H7 (cell line): ENCODE measurements at regions not wholly inside any gene's neighbourhood (a gene's known extent, or its start where the extent isn't known, plus 50 kb on each side); places are given as distances from the start of the nearest gene placed in this dataset.
A peak's percentile ranks its signal among the peaks of the same experiment; 100 is the strongest.
"Not testable (repeated sequence)": the region's sequence is repeated elsewhere in the genome, so short reads cannot be mapped to it uniquely, and the experiment has no call there.

ENCODE experiments used
- DNase-seq: peaks from one replicate; pipeline ENCODE4 v3.0.0; 2012
- H3K27me3 ChIP-seq: 2 replicates; pipeline ENCODE4 v1.6.0; 2011; ENCODE audit warnings: mild to moderate bottlenecking, low read length; ENCODE audit not compliant: control insufficient read depth, insufficient read depth
- H3K36me3 ChIP-seq: replicated peaks from 2 replicates; pipeline ENCODE4 v1.5.1; 2011; ENCODE audit warnings: low read length; ENCODE audit not compliant: control insufficient read depth, insufficient read depth
- H3K4me3 ChIP-seq: 2 replicates; pipeline ENCODE4 v1.5.1; 2011; ENCODE audit warnings: low read depth, mild to moderate bottlenecking, control low read depth, low read length, moderate library complexity; ENCODE audit not compliant: insufficient read depth

GRCh38 chr2:129803871-129804270 is 175.6 kb upstream of the RAB6C start:
- no peak for DNase-seq
- Histone ChIP-seq H3K27me3 (no peaks in the 10 kb centered on the region), H3K36me3 (no peaks in the 10 kb centered on the region), H3K4me3 (no peak overlapping the region)

- Histone ChIP-seq H3K27me3 (no peaks in the 10 kb centered on the region), H3K4me3 (no peak overlapping the region), H3K36me3 (no peaks in the 10 kb centered on the region)
- no peak for DNase-seq
Measured at GRCh38 chr2:129805899-129806298, 173.6 kb upstream of the RAB6C start.

- H3K4me3 ChIP-seq: no peak overlapping the region
- peak; percentile 64 for DNase-seq
- H3K27me3 ChIP-seq: no peaks in the 10 kb centered on the region
- H3K36me3 ChIP-seq: no peaks in the 10 kb centered on the region
Measured at GRCh38 chr2:129806317-129806716, 173.1 kb upstream of the RAB6C start.

GRCh38 chr2:129806990-129807389 is 172.5 kb upstream of the RAB6C start:
- DNase-seq: no peak

GRCh38 chr2:129807642-129808338 is 171.7 kb upstream of the RAB6C start:
- not testable (repeated sequence) for H3K4me3 ChIP-seq, H3K36me3 ChIP-seq, DNase-seq, H3K27me3 ChIP-seq

More at GRCh38 chr2:129806990-129807389, 172.5 kb upstream of the RAB6C start:
- no peaks in the 10 kb centered on the region for H3K27me3 ChIP-seq
- H3K4me3 ChIP-seq: no peak overlapping the region
- no peaks in the 10 kb centered on the region for H3K36me3 ChIP-seq

- Histone ChIP-seq H3K36me3 (no peaks in the 10 kb centered on the region), H3K27me3 (no peaks in the 10 kb centered on the region), H3K4me3 (no peak overlapping the region)
- DNase-seq: no peak
Measured at GRCh38 chr2:129810521-129810920, 168.9 kb upstream of the RAB6C start.

- Histone ChIP-seq H3K4me3 (no peak overlapping the region), H3K27me3 (no peaks in the 10 kb centered on the region), H3K36me3 (no peaks in the 10 kb centered on the region)
- no peak for DNase-seq
Measured at GRCh38 chr2:129812071-129812470, 167.4 kb upstream of the RAB6C start.

GRCh38 chr2:129812654-129813053 is 166.8 kb upstream of the RAB6C start:
- DNase-seq: no peak
- Histone ChIP-seq H3K36me3 (no peaks in the 10 kb centered on the region), H3K4me3 (no peak overlapping the region), H3K27me3 (no peaks in the 10 kb centered on the region)

- peak; percentile 64 for DNase-seq
- H3K27me3 ChIP-seq: no peaks in the 10 kb centered on the region
- H3K36me3 ChIP-seq: no peaks in the 10 kb centered on the region
- H3K4me3 ChIP-seq: no peak overlapping the region
Measured at GRCh38 chr2:129813404-129813803, 166.1 kb upstream of the RAB6C start.

- Histone ChIP-seq H3K4me3 (no peak overlapping the region), H3K27me3 (no peaks in the 10 kb centered on the region)
- DNase-seq: no peak
Measured at GRCh38 chr2:129816813-129817574, 162.5 kb upstream of the RAB6C start.

GRCh38 chr2:129819855-129820254 is 159.6 kb upstream of the RAB6C start:
- Histone ChIP-seq H3K4me3 (no peak overlapping the region), H3K27me3 (no peaks in the 10 kb centered on the region), H3K36me3 (no peaks in the 10 kb centered on the region)
- DNase-seq: no peak

More at GRCh38 chr2:129816813-129817574, 162.5 kb upstream of the RAB6C start:
- H3K36me3 ChIP-seq: no peaks in the 10 kb centered on the region

GRCh38 chr2:129820908-129821307 is 158.6 kb upstream of the RAB6C start:
- Histone ChIP-seq H3K36me3 (no peaks in the 10 kb centered on the region), H3K4me3 (no peak overlapping the region), H3K27me3 (no peaks in the 10 kb centered on the region)
- DNase-seq: no peak

GRCh38 chr2:129821445-129821844 is 158.0 kb upstream of the RAB6C start:
- H3K27me3 ChIP-seq: no peaks in the 10 kb centered on the region
- peak; percentile 53 for DNase-seq
- no peak overlapping the region for H3K4me3 ChIP-seq
- no peaks in the 10 kb centered on the region for H3K36me3 ChIP-seq

- Histone ChIP-seq H3K27me3 (no peaks in the 10 kb centered on the region), H3K4me3 (no peak overlapping the region), H3K36me3 (no peaks in the 10 kb centered on the region)
- DNase-seq: no peak
Measured at GRCh38 chr2:129823044-129823443, 156.4 kb upstream of the RAB6C start.

- Histone ChIP-seq H3K4me3 (no peak overlapping the region), H3K27me3 (no peaks in the 10 kb centered on the region), H3K36me3 (no peaks in the 10 kb centered on the region)
- DNase-seq: peak; percentile 86
Measured at GRCh38 chr2:129827311-129828090, 152.0 kb upstream of the RAB6C start.
